Fibroblast of mammary gland (primary cell): ENCODE measurements at regions not wholly inside any gene's neighbourhood (a gene's known extent, or its start where the extent isn't known, plus 50 kb on each side); places are given as distances from the start of the nearest gene placed in this dataset.

Experiments
- DNase-seq: peaks from one replicate; pipeline ENCODE4 v3.0.0-alpha.2; 2010; ENCODE audit warnings: low read depth
- H3K4me3 ChIP-seq: 2 replicates; pipeline ENCODE4 v1.5.1; 2011; ENCODE audit warnings: low read depth, mild to moderate bottlenecking, low read length, moderate library complexity; ENCODE audit not compliant: control insufficient read depth
- CTCF ChIP-seq: conservative IDR thresholded peaks from 2 replicates; pipeline ENCODE4 v1.5.1; 2011; ENCODE audit warnings: low read depth, low read length, inconsistent platforms; ENCODE audit not compliant: control insufficient read depth, insufficient read depth

GRCh38 chr4:52243367-52243766 lies 192.3 kb downstream of the SPATA18 start:
- no peak for DNase-seq
- no peak overlapping the region for H3K4me3 ChIP-seq
- no peak for TF ChIP-seq CTCF

- TF ChIP-seq CTCF, result no peak
- H3K4me3 ChIP-seq, result no peak overlapping the region
- DNase-seq, result no peak
Observed at GRCh38 chr4:52244103-52244775, 193.1 kb downstream of the SPATA18 start.

DNA sequence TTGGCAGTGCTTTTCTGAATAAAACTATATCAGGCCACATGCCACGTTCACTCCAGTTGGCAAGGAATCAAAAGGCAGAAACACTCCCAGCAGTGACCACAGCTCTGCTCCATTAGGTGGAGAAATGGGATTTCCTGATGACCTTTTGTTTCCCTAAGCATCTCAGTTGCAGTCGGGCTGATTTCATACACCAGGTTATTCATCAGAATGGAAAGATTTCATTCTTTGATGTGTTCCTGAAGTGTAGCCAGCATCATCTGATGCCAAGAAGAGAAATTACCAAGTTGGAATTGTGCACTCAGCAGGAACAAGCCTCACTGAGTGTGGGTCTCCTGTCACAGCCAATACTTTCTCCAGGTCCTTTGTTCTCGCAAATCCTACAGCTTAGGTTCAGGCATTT lies 193.7 kb downstream of the SPATA18 start:
- no peak for DNase-seq
- no peak overlapping the region for H3K4me3 ChIP-seq
- TF ChIP-seq CTCF, result no peak

DNA sequence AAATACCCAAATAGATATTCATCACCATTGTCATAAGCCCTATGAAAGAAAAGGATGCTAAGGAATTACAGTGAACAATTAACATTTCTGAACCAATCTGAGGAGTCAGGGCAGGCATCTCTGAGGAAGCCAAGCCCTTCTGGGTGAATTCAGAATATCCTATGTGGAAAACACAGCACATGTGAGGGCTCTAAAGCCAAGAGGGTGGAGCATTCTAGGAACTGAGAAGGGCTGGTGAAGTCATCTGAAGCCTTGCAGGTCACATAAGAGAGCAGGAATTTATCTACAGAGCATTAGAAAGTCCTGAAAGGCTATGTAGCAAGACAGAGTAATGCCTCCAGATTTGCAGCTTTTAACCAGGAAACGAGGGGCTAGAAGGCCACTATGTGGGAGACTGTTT lies 195.7 kb downstream of the SPATA18 start:
- no peak for TF ChIP-seq CTCF
- H3K4me3 ChIP-seq, result no peak overlapping the region
- no peak for DNase-seq

DNA sequence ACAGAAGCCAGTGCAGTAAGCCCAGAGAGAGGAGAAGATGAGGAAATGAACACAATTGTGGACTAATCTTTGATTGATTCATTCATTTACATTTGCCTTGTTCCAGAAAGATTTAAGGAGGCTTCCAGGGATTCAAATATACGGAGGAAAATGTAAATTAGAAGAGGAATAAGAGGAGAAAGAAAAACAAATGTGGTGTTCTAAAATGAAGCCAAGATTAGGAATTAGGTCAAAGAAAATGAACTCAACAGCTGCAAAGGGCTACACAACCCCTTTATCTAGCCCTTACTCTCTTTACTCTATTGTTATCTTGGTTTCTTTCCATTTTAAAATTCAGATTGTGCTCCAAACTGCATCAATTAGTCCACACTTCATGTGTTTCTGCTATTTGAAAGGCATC lies 196.8 kb downstream of the SPATA18 start:
- H3K4me3 ChIP-seq, result no peak overlapping the region
- DNase-seq, result no peak
- TF ChIP-seq CTCF, result no peak

GRCh38 chr4:52248820-52249219 lies 197.7 kb downstream of the SPATA18 start:
- peak; percentile 89 for DNase-seq
- H3K4me3 ChIP-seq, result no peak overlapping the region
- TF ChIP-seq CTCF, result no peak

DNA sequence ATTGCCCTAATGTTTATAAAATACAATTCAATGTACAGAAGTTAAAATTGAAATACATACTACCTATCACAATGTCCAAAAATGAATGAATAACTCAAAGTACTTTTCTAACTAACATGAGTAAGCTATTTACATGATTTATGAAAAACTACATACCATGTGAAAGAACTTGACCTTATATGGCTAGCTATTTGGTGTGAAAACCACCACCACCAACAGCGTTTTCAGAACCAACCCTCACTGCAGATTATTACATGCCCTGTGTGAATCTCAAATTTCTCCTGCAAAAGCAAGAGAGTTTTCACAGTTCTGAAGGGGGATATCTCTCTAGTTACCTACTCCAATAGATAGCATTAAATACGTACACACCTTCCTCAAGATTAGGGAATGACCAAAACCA lies 198.5 kb downstream of the SPATA18 start:
- TF ChIP-seq CTCF, result no peak
- no peak overlapping the region for H3K4me3 ChIP-seq
- DNase-seq, result no peak
